DMS114 treated with DMSO at 0.1 percent for 48 hours (cell line): ENCODE measurements at regions not wholly inside any gene's neighbourhood (a gene's known extent, or its start where the extent isn't known, plus 50 kb on each side); places are given as distances from the start of the nearest gene placed in this dataset.

Experiments
- DNase-seq: peaks from one replicate; lab custom pipeline; 2025; ENCODE audit not compliant: unreplicated experiment; lab: John Stamatoyannopoulos, UW

DNA sequence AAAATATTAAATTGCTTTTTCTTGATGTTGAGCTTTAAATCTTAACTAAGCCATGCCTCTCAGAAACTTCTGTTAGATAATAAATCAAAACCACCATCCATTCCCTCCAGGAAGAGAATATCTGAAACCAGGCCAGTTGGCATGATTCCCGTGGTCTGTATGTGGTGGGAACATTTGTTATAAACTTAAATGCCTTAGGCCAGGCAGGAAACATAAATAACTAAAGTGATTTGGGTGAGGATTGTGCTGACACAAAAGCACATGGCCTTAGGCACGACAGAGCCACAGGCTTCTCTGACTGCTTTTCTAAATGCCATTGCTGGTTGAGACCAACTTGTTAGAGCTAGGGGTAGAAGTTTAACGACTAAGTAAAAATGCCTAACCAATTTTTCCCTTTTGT, 255.9 kb downstream of the GABRG2 start:
- no peak for DNase-seq

DNA sequence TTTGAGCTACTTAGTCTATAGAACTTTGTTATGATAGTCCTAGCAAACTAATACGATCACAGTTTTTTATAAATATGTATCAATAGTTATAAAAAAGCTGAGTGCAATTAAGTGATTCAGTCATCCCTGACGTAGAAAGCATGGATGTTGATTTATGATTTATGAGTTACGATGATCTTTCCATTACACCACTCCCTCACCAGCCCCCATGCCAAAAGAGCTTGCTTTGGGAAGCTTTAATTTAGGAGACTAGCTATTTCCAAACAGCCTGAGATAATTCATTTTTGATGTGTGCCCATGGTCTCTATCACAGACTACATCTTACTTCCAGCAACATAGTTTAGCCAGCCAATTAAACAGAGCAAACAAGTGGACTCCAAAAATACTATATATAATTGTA, 256.8 kb downstream of the GABRG2 start:
- DNase-seq = no peak

DNA sequence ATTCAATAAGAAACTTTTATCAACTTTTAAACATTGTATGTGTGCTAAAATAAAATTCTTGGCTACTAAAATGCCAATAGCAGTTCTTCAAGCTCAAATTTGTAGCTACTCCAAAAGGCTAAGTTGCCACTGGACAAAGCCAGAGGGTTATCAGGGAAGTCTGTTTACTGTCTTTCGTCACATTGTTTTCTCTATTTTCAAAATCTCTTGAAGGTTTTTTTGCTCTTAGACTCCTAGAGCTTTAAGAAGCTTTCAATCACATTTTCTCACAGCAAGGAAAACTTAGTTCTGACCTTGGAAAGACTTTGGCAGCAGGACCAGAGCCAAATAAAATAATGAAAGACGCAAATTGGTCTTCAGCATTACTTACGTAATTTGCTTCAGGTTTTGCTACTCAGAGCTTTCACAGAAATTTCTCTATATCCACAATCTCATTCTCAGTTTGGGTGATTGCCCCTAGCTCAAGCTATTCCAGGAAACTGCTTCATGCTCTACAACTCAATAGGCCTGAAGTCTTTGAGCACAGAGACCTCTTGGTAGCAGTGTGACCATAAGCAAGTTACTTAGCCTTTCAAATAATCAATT, 257.7 kb downstream of the GABRG2 start:
- no peak for DNase-seq

DNA sequence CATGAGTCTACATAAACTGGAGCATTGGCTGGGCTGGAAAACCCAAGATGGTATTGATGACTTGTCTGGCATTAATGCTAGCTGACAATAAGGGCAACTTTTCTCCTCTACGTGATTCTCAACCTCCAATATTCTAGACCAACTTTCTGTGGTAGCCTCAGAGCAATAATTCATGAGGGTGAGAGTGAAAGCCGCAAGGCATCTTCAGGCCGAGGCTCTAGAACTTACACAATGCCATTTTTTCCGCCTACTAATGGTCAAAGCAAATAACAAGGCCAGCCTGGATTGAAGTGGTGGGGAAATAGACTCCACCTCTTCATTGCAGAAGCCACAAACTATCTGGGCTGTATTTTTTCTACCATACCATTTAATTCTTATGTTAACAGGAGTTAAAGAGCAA, 267.4 kb downstream of the GABRG2 start:
- DNase-seq = no peak

DNA sequence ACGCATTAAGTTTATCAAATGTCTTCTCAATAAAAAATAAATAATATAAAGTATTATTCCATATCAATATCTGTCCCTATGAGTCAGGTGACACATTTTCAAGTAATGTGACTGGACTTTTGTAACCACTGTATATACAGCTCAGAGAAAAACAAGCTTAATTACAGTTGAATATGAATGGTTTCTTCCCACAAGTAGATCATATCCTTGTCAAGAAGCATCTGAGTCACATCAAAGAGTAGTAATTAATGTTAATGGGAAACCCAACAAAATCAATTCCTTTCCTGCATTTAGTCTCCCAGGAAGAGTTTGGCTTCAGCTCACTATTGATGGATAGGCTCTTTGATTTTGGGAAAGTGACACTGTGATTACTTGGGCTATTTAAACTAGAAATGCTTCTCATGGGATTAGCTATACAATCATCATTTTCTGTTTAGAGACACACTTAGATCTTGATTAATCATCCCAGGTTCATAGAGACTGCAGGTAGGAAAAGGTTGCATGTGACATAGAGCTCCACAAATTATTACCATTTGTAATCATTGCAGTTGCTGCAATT, 292.9 kb downstream of the GABRG2 start:
- DNase-seq = no peak

DNA sequence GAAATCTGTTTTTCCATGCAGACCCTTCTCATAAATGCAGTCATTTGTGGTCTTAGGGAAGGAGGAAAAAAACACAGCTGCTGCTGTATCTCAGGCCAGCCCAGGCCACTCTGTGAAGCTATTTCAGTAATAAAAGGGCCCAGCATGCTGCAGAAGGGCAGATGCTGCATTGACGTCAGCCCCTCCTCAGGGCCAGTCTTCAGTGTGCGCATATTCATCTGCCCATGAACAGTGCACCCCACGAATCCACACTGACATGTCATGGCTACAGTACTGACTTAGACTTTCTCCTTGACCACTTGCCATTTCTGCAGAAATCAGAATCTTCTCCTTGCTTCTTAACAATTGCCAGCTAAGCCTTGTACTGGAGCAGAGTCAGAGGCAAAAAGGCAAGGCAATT, 304.7 kb downstream of the GABRG2 start:
- DNase-seq = no peak

DNA sequence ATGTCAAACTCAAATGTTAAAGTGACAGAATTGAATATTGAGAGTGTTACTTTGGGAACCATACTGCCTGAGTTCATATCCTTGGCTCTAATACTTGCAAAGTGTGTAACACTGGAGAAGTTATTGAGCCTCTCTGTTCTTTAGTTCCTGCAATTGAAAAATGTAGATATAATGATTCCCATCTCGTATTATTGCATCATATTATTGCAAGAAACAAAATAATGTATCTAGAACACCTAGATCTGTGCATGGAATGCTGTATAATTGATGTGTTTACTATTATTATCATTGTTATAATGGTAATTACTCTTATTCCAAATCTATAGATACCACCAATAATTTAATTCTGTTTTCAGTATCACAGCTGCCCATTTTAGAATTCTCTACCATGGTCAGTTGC, 310.3 kb downstream of the GABRG2 start:
- no peak for DNase-seq

DNA sequence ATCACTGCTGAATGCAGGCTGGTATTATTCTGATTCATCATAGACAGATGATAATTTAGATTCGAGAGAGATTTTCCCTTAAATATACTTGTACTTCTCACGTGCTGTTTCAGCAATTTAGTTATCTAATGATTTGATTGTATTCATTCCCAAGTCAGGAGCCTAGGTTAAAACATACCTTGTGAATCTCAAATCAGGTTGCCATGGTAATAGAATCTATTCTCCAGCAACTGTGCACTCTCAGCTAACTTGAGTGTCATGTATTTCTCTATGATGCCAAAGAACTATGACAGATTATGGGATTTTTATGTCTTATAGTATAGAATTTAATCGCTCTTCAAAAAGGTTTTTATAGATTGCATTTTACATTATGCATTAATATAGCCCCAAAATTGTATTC, 315.3 kb downstream of the GABRG2 start:
- DNase-seq = no peak

DNA sequence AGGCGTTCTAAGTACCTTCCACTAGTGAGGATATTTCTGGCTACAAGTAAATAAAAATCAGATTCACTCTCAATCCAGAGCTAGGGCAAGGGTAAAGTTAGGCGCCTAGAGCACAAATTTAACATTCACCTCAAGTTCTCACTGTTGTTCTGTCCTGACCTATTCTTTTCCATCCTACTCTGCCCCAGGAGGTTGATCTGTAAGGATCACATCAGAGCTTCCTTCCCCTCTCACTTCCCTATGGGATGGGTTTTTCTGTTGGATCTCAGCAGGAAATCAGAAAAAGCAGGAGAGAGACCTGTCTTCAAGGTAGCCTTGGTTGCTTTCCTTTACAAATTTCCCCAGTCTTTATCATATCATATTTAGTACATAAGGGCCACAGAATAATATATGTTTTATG, 316.7 kb downstream of the GABRG2 start:
- DNase-seq = no peak

DNA sequence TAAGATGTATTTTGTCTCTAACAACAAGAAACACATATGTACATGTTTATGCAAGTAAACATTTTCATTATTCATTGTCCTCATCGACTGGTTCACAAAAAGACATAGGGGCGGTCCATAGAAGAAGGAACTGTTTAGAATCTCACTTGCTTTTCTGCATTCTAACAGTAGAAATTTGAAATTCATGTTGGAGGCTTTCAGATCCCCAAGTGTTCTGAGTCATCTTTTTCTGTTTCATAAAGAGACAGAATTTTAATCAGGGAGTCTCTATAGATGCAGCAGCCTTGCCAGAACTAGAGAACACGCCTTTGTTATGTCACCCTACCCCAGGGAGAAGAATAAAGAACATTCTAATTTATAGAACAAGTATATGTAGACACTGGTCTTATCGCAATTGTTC, 324.3 kb downstream of the GABRG2 start:
- DNase-seq = no peak

DNA sequence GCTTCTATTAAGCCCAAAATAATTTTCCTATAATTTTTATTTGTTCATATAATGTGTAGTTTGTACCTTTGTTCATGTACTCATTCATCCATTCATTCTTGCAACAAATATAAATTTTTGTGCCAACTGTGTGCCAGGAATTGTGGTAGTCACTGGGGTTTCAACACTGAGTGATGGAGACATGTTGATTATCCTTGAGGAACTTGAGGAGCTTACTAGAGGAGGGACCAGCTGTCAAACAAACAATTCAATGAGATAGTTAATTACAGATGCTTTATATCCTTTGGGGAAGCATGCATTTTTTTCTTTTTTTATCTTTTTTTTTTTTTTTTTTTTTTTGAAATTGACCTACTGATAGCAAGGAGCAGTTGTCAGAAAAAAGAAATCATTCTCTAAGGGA, 324.8 kb downstream of the GABRG2 start:
- no peak for DNase-seq

DNA sequence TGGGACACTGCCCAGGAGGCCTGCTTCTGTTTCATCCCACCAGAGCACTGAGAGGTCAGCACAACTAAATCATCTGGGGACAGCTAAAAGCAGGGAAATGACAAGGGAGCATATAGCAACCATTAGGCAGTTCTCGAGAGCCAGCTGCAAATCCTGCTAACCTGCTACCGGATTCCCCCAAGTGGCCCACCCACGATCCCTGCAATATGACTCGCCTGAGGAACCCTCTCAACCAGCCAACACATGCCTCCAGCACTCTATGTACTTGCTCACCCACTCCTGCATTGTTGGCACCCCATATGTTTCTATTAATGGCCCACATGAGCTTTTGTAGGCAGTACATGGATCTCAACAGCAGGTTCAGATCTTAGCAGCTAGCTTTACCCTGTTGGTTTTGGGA, 326.0 kb downstream of the GABRG2 start:
- DNase-seq = no peak

DNA sequence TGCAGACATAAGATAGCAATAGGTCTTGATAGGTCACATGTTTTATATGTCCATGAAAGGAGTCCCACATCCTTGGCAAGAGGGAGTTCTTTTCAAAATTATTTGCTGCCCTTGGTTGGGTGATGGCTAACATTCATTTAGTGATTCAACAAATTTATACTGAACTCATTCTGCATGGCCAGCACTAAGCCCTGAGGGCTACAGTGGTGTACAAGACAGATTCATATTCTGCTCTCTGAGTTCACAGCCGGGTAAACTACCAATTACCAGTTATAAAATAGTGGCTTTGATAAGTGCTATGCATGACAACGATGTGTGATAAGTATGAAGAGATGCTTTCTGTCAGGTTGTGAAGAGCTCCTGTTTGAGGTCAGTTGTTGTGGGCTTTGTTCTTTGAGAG, 340.0 kb downstream of the GABRG2 start:
- DNase-seq = no peak

DNA sequence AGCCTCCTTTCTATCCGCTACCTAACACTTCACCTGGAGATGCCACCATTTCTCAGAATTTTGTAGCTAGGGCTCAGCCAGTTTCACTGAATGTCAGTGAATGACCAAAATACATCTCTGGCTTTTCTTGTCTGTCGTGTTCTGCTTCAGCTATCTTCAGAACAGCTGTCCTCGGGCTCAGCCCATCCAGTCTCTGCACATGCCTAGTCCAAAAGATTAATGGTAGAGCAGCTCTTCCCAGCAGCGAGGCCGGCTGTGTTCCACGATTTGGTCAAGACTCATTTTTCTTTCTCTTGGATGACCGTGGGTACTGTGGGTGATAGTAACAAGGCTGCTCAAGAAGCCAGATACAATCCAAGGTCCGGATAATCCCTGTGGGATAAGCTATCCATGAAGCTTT, 342.8 kb downstream of the GABRG2 start:
- no peak for DNase-seq

DNA sequence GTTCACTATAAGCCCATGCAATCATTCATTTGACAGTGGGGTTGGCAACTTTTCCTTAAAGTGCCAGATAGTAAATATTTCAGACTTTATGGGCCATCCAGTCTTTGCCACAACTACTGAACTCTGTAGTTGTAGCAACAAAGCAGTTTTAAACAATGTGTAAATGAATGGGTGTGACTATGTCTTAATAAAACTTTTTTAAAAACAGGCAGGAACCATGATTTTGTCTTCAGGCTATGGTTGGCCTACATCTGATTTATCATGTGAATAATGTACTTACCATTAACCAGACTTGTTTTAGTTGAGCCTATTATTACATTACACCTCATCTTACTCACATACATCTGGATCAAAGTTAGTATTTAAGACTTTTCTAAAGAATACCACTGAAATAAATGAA, 361.6 kb downstream of the GABRG2 start:
- no peak for DNase-seq

DNA sequence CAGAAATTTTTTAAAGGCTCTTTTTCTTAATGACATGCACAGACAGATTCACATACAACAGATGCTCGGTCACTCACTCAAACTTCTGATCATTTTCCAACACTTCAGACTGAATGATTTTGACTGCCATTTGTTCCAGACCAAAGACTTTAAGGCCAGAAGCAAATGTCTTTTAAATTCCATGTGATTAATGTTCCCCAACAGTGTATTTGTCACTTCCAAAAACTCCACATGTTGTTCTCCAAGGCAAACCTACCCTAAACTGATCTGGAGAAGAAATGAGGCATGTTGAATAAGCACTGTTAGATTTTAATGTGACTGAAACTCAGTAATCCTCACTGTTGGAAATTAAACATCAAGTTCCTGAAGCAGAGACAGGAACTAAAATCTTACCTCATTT, 366.7 kb downstream of the GABRG2 start:
- no peak for DNase-seq

DNA sequence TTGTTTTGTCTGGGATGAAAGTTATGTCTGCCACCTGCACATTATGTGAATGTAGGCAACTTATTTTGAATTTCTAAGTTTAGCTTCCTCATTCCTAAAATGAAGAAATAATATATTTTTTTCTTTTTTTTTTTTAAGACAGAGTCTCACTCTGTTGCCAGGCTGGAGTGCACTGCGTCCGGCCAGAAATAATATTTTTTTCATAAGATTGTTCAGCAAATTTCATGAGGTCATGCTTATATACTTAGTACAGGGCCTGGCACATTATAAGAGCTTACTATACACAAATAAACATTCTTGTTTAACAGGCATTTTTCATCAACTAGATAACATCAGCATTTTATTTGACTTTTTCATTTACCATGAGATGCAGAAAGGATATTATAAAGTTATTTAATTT, 368.5 kb downstream of the GABRG2 start:
- no peak for DNase-seq

DNA sequence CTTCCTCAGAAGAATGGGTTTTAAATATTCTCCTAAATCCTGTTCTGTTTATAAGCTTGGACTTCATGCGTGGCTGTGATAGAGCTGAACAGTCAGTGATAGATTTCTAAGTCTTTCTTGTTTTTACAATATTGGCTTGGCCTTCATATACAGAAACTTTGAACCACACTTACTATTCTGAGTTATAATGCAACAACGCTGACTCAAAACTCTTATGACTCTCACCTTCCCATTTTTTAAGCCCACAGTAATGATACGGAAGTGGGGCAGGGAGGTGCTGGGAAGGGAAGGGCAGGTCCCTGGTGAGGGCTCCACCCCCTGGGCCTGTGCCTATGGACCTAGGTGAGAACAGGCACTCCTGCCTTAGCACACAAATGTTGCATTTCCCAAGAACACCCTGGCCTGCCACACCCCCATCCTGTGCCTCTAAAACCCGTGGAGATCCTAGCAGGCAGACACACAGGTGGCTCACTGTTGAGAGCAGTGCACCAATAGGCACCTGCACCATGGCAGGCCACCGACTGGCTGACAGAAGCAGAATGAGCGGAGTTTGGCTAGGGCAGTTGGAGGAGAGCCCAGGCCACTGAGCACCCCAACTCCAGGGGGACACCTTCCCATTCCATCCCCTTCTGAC, 376.7 kb downstream of the GABRG2 start:
- DNase-seq = no peak

DNA sequence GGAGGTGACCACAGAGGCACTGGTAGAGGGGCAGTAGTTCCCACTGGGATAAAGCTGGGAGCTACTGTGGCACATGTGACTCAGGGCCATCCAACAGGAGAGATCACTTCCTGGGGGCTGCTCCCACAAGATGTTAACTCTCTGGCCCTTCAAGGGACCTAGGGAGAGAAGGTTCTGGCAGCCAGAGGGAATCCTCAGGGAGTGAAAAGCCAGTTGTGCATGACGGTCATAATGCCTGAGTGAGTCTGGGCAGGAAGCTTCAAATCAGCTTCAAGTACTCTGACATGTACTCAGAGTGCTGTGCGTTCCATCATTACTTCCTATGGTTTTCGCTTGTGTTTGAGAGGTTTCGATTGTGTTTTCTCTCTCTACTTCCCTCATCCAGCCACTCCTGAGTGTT, 388.5 kb downstream of the GABRG2 start:
- DNase-seq = no peak

DNA sequence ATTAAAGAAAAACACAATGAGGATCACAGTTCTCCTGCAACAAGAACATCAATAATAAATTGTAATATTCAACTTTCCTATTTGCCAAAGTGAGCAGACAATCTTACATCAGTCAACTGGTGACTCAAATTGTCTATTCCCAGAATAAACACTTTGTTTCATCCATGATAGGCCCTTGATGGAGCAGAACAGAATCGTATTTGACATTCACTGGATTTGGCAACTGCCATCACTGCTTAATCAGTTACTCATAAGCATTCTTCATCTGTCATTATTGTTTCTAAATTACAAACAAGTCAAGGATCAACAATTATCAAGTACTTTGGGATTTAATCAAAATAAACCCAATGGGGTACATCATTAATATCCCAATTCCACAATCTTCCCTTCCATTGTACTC, 398.4 kb downstream of the GABRG2 start:
- DNase-seq = no peak

DNA sequence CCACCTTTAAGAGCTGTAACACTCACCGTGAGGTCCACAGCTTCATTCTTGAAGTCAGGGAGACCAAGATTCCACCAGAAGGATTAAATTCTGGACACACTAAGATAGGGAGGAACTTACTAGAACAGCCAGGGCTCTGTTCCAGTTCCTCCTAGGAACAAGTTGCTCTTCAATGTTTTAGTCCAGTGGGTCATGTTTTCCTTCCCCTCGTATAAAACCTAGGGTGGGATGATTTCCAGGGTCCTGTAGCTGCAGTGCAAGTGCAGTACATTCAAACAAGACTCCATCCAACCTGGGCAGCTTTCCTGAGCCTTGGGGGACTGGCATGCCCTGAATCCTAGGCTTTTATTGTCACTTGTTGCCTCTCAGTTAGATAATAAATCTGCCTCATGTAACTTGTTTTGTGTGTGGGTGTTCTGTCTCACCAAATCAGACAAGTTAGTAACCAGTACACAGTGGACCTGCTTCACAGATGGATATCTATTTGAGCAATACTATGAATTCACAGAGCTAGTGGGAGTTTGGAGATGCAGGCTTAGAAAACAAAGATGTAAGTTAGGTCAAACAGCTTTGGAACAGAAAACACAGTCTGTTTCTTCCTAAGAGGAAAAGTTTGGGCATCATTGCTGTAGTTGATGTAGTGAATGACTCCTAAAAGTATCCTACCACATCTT, 405.6 kb downstream of the GABRG2 start:
- DNase-seq = no peak

DNA sequence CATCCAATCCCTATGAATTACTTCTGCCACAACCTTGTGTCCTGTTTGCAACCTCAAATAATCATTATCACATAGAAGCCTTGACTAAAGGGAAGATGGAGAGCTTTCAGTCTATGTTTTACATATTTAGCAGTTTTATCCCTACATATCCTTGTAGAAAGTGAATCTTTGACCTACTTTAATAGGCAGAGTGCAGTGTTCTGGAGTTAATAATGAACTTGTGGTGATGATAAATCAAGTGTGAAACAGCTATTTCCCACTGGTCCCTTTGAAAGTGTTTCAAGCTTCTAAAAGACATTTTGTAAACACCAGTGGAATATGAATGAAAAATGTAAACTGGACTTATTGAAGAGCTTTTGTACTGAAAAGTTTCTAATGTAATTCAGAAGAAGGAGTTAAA, 406.7 kb downstream of the GABRG2 start:
- no peak for DNase-seq

DNA sequence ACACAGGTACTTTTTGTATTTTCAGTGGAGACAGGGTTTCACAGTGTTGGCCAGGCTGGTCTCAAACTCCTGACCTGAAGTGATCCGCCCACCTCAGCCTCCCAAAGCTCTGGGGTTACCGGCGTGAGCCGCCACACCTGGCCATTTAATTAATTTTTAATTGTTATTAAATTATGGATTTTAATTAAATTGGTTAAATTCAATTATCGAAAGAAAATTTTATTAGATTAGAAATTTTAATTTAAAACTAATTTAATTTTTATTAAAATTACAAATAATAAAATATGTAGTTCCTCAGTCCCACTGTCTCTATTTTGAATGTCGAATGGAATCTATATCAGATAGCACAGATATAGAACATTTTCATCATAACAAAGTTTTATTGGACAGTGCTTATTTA, 416.5 kb downstream of the GABRG2 start:
- DNase-seq = no peak
